NCI-H2227 (cell line): ENCODE measurements at regions not wholly inside any gene's neighbourhood (a gene's known extent, or its start where the extent isn't known, plus 50 kb on each side); places are given as distances from the start of the nearest gene placed in this dataset.
"Not testable (repeated sequence)": the region's sequence is repeated elsewhere in the genome, so short reads cannot be mapped to it uniquely, and the experiment has no call there.

Experiments
- DNase-seq: peaks from one replicate; lab custom pipeline; 2025; ENCODE audit not compliant: unreplicated experiment; lab: John Stamatoyannopoulos, UW

DNA sequence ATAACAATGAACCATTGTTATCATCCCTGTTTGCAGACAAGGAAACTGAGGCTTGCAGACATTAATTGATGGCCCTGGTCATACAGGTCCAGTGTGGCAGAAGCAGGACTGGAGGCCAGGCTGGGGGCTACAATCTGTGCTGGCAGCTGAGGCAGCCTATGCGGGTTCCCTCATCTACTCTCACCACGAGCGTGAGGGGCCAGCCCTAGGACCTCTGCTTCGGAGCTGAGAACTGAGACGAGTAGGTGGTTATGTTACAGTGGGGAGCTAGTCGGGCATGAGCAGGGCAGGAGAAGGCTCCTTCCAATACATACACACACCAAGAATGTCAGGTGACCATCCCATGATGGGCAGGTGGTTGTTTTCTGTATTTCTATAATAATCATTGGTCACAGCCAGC, 82.2 kb upstream of the ASB18 start:
- no peak for DNase-seq

DNA sequence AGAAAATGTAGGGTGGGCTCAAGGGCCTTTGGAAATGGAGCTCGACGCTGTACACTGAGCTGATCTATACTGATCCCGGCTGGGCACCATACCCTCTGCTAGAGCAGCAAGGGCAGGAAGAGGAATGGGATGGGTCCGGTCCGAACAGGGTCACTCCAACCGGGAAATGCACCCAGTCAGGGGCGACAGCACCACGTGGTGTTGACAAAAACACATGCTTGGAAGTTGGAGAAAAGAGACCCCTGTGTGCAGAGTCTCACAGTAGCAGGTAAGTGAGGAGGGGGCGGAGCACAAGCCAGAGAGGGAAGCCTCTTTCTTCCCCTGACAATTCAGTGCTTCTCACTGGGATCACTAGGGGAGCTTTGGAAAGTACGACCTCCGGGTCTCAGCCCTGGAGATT, 84.1 kb upstream of the ASB18 start:
- no peak for DNase-seq

DNA sequence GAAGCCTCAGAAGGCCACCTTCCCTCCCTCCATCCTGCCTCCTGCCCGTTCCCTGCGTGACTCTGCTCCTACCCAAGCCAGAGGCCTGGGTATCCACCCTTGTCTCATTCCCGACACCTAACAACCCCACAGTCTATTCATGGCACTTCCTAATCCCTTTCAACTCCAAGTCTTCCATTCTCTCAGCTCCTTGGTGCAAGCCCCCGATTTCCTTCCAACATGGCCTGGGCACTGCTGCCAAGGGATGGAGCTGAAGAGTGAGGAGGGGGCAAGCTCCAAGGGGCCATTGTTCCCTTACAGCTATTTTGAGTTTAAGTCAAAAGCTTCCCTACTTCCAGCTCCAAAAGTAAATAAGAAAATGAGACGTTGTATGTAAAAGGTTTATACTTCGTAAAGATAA, 84.8 kb upstream of the ASB18 start:
- DNase-seq, result no peak

DNA sequence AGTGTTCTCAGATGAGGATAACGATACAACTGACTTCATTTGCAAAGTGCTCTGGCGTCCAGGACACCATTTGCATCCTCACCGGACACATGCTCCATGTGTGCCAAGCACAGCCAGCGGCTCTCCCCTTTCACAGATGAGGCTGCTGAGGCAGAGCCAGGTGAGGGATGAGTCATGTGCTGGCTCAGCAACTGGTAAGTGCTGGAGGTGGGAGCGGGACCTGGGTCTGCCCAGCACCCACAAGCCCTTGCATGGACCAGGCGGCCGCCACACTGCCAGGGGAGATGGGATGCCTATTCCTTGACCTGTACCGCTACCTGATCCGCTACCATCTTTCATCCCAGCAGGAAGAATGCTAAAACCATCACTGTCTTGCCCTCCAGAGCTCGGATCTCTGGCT, 86.2 kb upstream of the ASB18 start:
- DNase-seq, result no peak

DNA sequence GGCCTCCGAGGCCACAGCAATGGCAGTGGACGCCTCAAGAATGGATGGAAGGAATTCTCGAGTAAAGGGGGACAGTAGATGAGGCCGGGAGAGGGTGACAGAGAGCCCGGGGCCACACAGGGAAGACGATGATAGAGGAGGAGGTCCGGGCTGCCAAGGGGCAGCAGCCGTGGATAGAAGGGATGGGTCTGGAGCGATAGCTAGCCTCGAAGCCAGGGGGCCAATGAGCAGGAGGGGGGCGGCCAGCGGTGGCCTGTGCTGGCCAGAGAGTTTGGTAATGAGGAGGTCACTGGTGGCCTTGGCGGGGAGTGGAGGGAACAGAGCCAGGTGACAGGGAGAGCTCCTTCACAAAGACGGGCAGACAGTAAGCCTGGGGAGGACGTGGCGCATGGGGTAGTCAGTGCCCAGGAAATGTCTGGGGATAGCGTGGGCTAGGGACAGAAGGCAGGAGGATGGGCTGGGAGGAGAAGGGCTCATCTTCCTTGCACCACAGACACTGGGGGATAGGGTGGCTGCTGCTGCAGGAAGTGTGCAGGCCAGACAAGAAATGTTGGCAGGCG, 87.8 kb upstream of the ASB18 start:
- no peak for DNase-seq

DNA sequence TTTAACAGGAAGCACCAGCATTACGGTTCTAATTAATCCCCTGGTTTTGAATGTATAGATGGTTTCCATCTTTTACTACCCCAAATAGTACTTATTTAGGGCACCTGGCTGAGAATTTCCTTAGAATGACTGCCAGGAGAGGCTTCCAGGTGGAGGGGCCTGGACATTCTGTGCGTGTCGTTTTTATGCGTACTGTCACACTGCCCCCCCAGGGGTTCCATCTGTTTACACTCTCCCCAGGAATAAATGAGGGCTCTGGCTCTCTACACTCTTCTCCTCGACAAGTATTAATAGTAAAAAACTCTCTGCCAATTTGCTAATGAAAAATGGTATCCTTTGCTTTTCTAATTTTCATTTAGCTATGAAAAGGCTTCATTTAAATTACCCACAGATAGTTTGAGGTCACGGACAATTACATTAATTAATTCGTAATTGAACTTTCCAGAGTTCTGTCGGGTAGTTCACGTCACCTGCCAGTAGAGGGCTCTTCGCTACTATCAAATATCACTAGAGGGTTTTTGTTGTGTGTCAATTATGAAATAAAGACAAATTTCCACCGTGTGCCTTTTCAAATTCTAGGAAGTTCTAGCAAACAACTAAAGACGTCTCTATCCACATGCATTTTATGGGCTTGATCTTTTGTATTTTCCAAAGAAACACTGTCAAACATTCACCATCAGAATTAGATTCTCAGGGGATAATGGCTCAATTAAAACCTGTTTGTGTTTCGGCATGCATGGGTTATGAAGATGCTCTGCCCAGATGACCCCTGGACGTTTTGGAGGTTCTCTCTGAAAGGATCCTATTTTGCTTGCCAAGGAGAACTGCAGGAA, 88.8 kb upstream of the ASB18 start:
- DNase-seq, result no peak

DNA sequence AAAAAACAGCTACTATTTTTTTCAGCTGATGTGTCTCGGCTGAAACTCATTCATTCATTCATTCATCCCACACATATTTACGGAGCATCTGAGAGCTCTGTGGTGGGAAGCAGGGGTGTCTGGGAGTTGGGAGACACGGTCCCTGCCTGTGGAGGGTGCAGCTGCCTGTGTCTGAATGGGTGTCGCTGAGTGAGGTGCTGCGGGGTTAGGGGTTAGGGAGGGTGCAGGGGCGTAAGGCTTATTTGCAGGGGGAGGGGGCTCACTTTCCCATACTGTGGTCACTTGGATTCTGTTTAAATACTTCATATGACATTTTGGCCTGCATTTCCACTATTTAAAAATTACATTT, 89.4 kb upstream of the ASB18 start:
- no peak for DNase-seq

DNA sequence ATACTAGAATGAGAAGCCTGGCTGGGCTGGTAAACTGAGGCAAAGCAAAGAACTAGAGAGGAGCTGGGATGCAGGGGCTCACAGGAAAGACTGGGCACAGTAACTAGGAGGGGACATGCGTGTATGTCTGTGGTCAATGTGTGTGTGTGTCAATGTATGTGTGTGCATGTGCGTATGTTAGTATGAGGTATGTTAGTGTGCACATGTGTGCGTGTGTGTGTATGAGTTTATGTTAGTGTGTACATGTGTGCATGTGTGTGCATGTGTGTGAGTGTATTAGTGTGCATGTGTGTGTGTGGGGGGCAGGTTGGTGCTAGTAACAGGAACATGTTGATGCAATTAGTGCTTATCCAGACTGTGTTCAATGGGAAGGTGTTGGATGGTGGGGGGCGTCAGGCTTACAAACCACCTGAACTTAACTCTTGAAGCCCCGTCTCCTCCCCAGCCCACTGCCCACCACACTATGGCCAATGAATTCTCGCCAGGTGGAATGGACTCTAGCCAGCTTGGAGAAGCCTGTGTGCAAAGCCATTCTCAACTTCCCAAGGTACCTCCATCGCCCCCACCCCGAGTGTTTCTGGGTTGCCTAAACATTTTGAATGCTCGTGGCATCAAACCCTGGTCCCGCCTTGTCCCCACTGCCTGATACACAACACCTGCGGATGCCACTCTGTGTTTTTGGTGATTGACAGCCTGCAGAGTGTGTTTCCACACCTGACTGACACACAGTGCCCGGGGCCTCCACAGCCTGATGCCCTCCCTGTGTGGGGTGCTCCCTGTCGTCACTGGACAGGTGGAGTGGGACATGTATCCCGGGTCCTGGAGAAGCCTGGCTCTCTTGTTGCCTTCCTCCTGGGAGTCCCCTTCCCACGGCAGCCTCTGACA, 90.1 kb upstream of the ASB18 start:
- no peak for DNase-seq

DNA sequence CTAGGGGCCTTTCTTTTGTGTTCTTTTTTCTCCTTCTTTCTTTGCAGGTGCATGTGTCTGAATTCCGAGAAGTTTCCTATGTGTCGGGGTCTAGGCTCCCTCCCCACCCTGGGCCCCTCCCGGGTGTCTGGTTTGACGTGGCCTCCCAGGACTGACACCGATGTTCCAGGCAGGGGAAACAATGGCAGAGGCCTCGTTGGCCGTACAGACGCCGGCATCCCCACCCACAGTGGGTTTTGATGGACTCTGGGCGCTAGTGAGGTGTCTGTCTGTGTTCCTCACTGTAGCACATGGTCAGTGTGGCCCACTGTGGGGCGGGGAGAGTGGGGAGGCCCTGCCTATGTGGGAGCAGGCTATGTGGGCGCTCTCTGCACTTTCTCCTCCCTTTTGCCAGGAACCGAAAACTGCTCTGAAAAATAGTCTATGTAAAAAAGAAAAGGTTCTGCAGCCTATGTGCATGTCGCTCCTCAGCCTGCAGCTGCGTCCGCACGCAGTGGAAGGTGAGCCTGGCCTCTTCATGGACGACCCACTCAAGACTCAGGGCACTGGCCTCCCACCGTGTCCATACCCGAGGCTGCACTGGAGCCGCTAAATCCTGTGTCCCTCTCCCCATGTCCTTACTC, 90.9 kb upstream of the ASB18 start:
- DNase-seq, result no peak

DNA sequence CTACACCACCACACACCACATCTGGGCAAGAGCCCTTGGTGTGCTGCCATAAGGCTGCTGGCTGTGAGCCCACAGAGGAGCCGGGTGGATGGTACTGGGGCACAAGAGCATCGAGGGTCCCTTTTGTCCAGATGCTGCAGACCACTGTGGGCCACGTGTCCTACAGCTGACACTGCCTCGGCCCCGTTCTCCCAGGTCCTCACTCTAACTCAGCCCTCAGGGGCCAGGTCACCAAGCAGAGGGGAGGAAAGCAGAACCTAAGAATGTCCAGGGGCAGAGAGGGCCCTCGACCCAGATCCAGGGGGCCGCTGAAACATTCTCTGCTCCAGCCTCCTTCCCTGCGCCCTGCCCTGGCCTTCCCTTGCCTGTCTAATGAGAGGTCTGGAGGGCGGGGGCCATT, 91.7 kb upstream of the ASB18 start:
- DNase-seq, result no peak

DNA sequence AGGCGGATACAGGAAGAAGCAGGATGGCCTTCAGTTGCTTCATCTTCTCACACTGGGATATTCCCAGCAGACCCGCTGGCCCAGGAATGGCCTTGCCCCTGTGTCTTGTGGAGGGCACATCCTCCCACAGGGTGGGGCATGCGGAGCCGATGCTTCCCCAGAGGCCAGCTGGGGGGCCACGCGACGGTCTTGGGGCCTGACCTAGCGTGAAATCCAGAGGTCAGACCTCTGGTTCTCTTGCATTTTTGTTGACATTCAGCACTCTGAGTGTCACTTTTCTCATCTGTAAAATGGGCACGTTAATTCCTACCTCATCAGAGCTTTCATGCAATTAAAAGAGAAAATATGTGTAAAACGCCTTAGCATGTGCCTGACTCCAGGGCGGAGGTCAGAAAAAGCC, 92.1 kb upstream of the ASB18 start:
- not testable (repeated sequence) for DNase-seq

DNA sequence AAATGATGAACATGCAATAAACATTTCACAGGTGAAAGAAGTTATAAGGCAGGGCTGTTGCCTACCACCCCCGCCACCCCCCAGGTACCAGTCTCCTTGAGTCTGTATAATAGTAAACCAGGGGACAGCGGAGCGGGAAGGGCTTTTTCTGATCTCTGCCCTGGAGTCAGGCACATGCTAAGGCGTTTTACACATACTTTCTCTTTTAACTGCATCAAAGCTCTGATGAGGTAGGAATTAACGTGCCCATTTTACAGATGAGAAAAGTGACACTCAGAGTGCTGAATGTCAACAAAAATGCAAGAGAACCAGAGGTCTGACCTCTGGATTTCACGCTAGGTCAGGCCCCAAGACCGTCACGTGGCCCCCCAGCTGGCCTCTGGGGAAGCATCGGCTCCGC, 94.3 kb upstream of the ASB18 start:
- DNase-seq, result not testable (repeated sequence)

DNA sequence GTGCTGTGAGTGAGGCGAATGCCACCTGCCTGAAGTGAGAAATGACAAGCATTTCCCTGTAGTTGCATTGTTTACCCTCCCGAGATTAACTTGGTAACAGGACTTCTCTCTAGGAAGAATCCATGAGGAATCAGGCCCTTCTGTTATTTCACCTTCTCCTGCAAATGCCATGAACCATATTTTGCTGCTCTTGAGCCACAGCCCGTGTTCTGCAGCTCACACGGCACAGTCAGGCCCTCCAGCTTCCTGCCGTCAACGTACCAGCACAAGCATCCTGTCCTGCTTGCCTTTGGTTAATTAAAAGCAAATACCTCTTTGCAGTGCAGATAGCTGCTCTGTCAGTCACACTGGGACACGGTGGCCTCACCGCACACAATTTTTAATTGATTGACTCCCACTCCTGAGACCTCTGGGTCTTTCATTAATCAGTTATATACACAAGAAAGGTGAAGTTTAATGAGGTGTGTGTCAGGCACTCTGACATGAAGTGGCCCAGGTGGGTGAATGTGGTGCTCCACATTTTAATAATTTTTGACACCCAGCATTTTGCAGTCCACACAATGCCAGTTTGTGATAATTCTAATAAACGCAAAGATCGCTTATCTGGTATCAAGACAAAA, 95.3 kb upstream of the ASB18 start:
- no peak for DNase-seq

DNA sequence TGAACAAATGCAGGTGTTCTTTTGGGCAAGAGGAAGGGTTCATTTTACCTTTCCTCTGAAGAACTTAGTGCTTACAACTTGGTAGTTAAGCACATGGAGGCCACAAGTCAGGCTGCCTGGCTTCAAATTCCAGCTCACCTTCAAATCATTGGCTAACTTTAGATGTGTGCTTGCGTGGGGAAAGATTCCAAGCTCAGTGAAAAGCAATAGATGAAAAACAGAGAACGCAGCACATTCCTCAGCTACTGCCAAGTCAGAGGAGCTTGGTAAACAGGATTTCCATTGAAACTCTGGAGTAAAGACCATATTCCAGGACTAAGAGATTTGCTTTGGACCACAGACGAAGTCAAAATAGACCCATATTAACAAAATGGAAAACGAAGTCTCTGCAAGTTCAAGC, 96.3 kb upstream of the ASB18 start:
- DNase-seq, result no peak

DNA sequence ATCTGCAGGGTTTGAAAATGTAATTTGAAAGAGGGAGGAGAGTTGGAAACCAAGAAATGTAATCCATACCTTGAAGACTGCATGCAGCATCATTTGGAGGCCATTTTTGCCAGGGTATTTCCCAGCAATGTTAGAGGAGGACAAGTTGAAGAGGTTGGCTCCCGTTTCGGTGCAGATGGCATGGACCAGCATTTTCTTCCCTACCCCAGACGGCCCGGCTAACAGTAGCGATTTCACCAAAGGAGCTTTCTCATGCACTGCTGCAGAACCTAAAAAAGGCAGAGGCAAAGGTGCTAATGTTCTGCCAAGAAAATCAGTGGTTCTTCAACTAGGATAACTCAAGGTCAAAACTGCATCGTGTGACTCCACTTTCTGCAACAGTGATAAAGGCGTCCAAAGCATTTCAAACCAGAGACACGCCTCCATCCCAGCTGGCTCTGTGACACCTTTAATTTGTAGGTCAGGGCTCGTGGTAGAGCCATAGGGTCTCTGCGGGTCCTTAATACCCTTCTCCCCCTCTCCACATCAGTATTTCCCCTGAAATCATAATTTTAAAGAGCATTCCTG, 99.6 kb upstream of the ASB18 start:
- peak; percentile 26 for DNase-seq

DNA sequence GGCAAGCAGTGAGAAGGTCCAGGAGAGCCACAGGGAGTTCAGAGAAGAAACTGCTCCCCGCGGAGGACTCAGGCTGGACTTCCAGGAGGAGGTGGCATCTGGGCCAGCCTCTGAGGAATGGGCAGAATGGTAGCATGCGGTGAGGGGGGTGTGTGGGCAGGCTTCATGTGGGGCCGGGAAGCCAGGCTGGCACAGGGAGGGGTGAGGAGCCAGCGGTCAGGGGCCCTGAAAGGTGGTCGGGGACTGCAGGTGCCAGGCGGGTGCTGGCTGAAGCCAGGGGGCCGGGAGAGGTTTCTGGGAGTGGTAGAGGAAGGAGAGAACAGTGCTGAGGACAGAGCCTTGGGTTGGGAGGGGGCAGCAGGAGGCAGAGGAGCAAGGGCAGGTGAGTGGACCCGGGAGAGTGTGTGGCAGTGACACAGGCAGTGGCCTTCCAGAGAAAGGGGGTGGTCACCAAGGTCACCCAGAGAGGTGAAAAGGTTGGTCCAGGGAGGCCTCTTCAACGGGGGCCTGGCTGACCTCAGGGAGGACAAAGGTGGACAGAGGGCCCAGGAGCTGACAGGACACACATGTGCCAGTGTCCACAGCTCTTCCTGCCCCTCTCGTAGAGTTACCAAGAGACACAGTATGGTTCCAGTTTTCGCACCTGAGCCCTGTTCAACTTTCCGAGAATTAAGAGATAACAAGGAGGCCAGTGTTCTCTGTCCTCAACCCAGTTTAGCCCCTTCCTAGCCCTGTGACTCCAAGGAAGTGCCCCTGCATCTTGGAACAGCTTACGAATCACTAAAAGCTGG, 101.2 kb upstream of the ASB18 start:
- no peak for DNase-seq

DNA sequence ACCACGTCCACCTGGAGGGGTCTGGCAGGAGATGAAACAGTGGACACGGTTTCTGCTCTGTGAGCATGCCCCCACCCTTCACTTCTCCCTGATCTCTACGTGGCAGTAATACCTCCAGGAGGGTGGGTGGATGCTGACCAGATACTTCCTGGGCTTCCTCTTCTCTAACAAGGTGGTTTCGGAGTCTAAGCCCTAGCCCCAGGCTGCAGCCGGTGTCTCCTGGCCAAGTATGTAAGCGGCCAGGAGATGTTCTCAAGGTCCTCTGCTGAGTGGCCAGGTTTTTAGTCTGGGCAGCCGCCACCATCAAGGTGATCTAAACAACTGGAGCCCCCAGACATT, 101.8 kb upstream of the ASB18 start:
- no peak for DNase-seq

DNA sequence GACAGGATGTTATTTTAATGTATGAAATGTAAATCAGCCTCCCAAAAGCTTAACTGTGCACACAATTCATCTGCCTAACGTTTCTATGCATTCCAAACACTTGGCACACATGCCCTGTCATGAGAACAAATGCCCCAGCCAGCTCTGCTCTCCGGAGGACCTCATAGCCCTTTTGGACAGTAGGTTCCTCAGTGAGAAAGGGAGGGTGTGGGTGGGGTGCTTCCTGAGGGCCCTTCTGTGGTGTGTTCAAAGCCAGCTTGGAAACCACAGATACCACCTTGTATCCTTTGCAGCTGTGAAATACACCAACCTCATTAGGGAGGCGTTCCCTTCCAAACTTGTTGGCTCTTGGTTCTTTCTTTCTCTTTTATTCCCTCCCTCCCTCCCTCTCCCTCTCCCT, 102.2 kb upstream of the ASB18 start:
- DNase-seq, result no peak

DNA sequence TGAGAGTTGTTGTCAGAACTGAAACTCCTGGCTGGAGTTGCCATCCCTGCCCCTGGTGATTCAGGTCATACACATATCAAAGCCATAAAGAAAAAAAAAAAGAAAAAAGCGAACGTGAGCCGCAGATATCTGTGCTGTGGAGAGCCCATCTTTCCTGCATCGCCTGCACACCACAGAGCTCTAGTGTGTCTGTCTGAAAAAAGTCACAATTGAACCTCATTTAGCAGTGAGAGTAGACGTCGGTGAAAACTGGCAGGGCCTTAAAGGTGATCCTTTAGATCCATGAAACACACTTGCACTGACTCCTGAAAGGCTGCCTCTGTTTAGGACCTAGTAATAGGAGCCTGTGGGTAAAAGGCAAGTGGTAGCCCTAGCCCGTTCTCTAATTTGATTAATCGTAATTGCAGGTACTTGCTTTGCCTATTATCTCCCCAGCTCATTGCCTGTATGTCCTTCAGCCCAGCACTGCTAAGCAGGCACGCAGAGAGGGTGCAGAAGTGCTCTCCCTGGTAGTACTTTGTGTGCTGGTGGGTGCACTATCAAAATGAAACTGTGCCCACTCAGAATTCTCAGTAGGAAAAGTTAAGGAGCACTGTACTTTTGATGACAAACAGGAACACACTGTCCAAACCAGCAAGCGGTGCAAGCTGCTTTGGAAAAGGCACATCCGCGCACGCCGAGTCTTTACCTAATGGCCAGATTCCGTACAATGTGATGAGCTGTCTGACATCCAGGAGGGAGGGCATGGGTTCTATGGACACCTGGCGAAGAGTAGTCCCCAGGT, 103.5 kb upstream of the ASB18 start:
- DNase-seq, result no peak
